ENCODE measurements at regions not wholly inside any gene's neighbourhood (a gene's known extent, or its start where the extent isn't known, plus 50 kb on each side); places are given as distances from the start of the nearest gene placed in this dataset.

- TF ChIP-seq RUNX1 (IDR thresholded peaks at IDR 0.05; ENCODE audit: low read depth) (no peak), POLR2AphosphoS2 (IDR thresholded peaks at IDR 0.05; ENCODE audit: low read length) (no peak), SIN3B (IDR thresholded peaks at IDR 0.05; ENCODE audit: low read depth) (no peak), DACH1 (IDR thresholded peaks at IDR 0.05; ENCODE audit: partially characterized antibody) (no peak), POLR3G (IDR thresholded peaks at IDR 0.05; ENCODE audit: extremely low read depth, insufficient read length, insufficient replicate concordance) (no peak), MBD1 (CRISPR knock-in tag; IDR thresholded peaks at IDR 0.05) (no peak), NFYB (IDR thresholded peaks at IDR 0.05; ENCODE audit: extremely low read depth, insufficient read length) (no peak), THRA (IDR thresholded peaks at IDR 0.05) (no peak)
These were observed 195.0 kb upstream of the ANK2 start (continued) for GRCh38 chr4:112854420-112854819.

- intact Hi-C loops (cut with micrococcal nuclease) (no loop called here), in situ Hi-C loops (cut with MboI) (no loop called here)
- H3K4me2 ChIP-seq (ENCODE audit: insufficient read depth, low read length): no peak overlapping the region
- H3K4me1 ChIP-seq (replicated peaks in 1 of 2; ENCODE audit: control insufficient read depth in 2 of 2, insufficient read depth in 2 of 2, low read length in 2 of 2): no peaks in the 10 kb centered on the region
- no peak overlapping the region for H2AFZ ChIP-seq (ENCODE audit: low read depth, low read length)
- no peaks in the 10 kb centered on the region for H3K79me2 ChIP-seq (ENCODE audit: control insufficient read depth, insufficient read depth, low read length)
- H4K20me1 ChIP-seq (replicated peaks; ENCODE audit: control insufficient read depth, insufficient read depth, low read length): no peaks in the 10 kb centered on the region
- no peak overlapping the region for H3K27ac ChIP-seq (ENCODE audit: extremely low read depth, low read depth, low read length)
- no peaks in the 10 kb centered on the region for H3K36me3 ChIP-seq (ENCODE audit: control insufficient read depth, insufficient read depth, low read length)
- POLR2A ChIA-PET: no interaction called here
- DNase-seq (ENCODE audit: extremely low read depth in 1 of 4, low spot score in 3 of 4) (no peak), FAIRE-seq (no peak), ATAC-seq (no peak; the same call in 2 of the 3 replicates)
- BruUV-seq (replicated peaks): no TSS peak
- no peaks in the 10 kb centered on the region for H3K9me1 ChIP-seq (ENCODE audit: control insufficient read depth, insufficient read depth, low read length)
- 2% methylated on average over 3 of the region's 3 CpGs for WGBS (ENCODE audit: insufficient coverage, low coverage, missing lambda C conversion rate)
- no peaks in the 10 kb centered on the region; a peak in 1 of 5 replicates for H3K27me3 ChIP-seq (ENCODE audit: control insufficient read depth in 2 of 2, insufficient read depth in 2 of 2, low read length in 2 of 2)
- no peak overlapping the region for H3K9ac ChIP-seq (ENCODE audit: insufficient read depth in 1 of 2, low read depth in 2 of 2, low read length in 2 of 2)
- H3K4me3 ChIP-seq: no peak overlapping the region
- no peaks in the 10 kb centered on the region for H3K9me3 ChIP-seq (replicated peaks; ENCODE audit: control insufficient read depth, insufficient read depth, low read depth, low read length)
- CTCF ChIA-PET (ENCODE audit: low intra/inter-chr PET ratio): no interaction called here
- TF ChIP-seq NFYB (IDR thresholded peaks at IDR 0.05; ENCODE audit: extremely low read depth, insufficient read length) (no peak), ESRRA (IDR thresholded peaks at IDR 0.05; ENCODE audit: borderline replicate concordance, low read depth) (no peak), PCBP2 (IDR thresholded peaks at IDR 0.05; ENCODE audit: low read depth, low read length, poor library complexity, severe bottlenecking) (no peak), STAT6 (CRISPR knock-in tag; IDR thresholded peaks at IDR 0.05) (no peak), ZNF740 (CRISPR knock-in tag; IDR thresholded peaks at IDR 0.05) (no peak), ZNF740 (tag; IDR thresholded peaks at IDR 0.05) (no peak), CBFA2T3 (IDR thresholded peaks at IDR 0.05) (no peak), GATAD2A (IDR thresholded peaks at IDR 0.05) (no peak)
These were observed 194.4 kb upstream of the ANK2 start for GRCh38 chr4:112855058-112855457.
